ENCODE measurements at regions not wholly inside any gene's neighbourhood (a gene's known extent, or its start where the extent isn't known, plus 50 kb on each side); places are given as distances from the start of the nearest gene placed in this dataset.

DNA sequence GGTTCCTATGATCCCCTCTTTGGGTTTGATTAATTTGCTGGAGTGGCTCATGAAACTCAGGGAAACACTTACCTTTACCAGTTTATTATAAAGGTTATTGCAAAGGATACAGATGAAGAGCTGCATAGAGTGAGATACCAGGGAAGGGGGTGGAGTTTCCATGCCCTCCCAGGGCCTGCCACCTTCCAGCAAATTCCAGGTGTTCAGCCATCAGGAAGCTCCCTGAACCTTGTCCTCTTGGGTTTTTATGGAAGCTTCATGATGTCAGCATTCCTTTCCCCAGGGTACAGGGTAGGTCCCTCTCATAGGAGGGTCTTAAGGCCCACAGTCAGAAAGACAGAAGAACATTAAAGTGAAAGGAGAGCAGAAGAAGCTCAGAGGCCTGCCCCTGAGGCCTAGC, 123.9 kb upstream of the DCC start:
- Histone ChIP-seq H3K27me3 (ENCODE audit: low read depth) (no peaks in the 10 kb centered on the region), H3K4me1 (no peaks in the 10 kb centered on the region), H3K9me3 (no peaks in the 10 kb centered on the region), H3K36me3 (no peaks in the 10 kb centered on the region), H3K4me3 (no peak overlapping the region), H3K27ac (no peak overlapping the region)
- TF ChIP-seq, protein P1, sequence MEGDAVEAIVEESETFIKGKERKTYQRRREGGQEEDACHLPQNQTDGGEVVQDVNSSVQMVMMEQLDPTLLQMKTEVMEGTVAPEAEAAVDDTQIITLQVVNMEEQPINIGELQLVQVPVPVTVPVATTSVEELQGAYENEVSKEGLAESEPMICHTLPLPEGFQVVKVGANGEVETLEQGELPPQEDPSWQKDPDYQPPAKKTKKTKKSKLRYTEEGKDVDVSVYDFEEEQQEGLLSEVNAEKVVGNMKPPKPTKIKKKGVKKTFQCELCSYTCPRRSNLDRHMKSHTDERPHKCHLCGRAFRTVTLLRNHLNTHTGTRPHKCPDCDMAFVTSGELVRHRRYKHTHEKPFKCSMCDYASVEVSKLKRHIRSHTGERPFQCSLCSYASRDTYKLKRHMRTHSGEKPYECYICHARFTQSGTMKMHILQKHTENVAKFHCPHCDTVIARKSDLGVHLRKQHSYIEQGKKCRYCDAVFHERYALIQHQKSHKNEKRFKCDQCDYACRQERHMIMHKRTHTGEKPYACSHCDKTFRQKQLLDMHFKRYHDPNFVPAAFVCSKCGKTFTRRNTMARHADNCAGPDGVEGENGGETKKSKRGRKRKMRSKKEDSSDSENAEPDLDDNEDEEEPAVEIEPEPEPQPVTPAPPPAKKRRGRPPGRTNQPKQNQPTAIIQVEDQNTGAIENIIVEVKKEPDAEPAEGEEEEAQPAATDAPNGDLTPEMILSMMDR (IDR thresholded peaks at IDR 0.05) = no peak
- ATAC-seq (no peak), DNase-seq (no peak)
- intact Hi-C loops (cut with DNase I) = no loop called here

DNA sequence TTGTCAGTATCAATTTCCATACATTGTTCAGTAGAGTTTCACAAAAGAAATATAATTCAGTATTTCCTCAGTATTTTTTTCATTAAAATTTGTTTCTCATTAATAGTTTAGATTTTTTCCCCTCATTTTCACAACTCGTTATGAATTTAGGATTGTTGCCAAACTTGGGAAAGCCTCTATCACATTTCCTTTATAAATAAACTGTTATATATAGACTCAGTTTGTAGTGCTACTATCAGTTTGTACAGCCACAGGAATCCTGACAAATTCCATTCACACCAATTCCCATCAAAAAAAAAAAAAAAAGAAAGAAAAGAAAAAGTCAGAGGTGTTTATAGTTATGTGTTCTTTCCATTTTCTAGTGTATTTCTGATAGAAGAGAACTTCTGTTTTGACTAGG, 123.3 kb upstream of the DCC start:
- no peak overlapping the region for H3K4me3 ChIP-seq
- no peaks in the 10 kb centered on the region for H3K4me1 ChIP-seq
- ATAC-seq (no peak), DNase-seq (no peak)
- intact Hi-C loops (cut with DNase I) = no loop called here
- no peaks in the 10 kb centered on the region for H3K36me3 ChIP-seq
- TF ChIP-seq, protein P1 (IDR thresholded peaks at IDR 0.05) = no peak
- H3K27ac ChIP-seq = no peak overlapping the region
- H3K27me3 ChIP-seq (ENCODE audit: low read depth) = no peaks in the 10 kb centered on the region
- H3K9me3 ChIP-seq = no peaks in the 10 kb centered on the region

DNA sequence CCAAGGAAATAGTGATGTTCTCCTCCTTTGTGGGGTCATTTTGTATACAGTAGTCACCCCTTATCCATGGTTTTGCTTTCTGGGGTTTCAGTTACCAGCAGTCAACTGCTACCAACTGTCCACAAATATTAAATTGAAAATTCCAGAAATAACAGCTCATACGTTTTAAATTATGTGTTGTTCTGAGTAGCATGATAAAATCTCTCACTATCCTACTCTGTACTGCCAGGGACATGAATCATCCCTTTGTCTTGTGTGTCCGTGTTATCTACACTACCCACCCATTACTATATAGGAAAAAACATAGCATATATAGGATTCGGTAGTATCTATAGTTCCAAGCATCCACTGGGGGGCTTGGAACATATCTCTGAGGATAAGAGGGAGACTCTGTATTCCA, 120.9 kb upstream of the DCC start:
- TF ChIP-seq, protein P1 (IDR thresholded peaks at IDR 0.05) = no peak
- no peaks in the 10 kb centered on the region for H3K4me1 ChIP-seq
- no peaks in the 10 kb centered on the region for H3K9me3 ChIP-seq
- no peak overlapping the region for H3K4me3 ChIP-seq
- H3K36me3 ChIP-seq = no peaks in the 10 kb centered on the region
- intact Hi-C loops (cut with DNase I) = no loop called here
- DNase-seq = no peak
- H3K27me3 ChIP-seq (ENCODE audit: low read depth) = no peaks in the 10 kb centered on the region
- ATAC-seq = no peak
- no peak overlapping the region for H3K27ac ChIP-seq

DNA sequence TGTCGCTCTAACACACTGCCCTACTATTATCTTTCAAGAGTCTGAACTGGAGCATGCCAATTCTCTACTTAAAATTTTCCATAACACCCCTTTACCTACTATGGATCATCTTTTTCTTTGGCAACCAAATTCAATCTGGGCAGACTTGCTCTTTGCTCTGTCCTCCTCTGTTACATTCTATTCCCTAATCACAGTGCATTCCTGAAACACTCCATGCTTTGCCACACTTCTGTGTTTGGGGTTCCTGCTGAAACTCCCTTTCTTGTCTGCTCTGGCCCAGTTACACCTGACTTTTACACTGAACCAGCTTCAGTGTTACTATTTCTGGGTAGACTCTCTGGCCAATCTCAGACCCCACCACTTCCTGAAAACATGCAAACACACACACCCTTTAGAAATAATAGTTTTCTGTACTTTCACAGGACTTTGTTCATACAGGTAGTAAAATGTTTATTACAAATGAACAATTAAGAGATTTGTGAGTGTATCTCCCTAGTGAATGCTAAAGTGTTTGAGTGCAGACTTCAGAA, 119.9 kb upstream of the DCC start:
- Histone ChIP-seq H3K4me1 (no peaks in the 10 kb centered on the region), H3K9me3 (no peaks in the 10 kb centered on the region), H3K36me3 (no peaks in the 10 kb centered on the region), H3K4me3 (no peak overlapping the region), H3K27me3 (ENCODE audit: low read depth) (no peaks in the 10 kb centered on the region), H3K27ac (no peak overlapping the region)
- ATAC-seq = no peak
- intact Hi-C loops (cut with DNase I) = no loop called here
- no peak for DNase-seq
- TF ChIP-seq, protein P1 (IDR thresholded peaks at IDR 0.05) = no peak

DNA sequence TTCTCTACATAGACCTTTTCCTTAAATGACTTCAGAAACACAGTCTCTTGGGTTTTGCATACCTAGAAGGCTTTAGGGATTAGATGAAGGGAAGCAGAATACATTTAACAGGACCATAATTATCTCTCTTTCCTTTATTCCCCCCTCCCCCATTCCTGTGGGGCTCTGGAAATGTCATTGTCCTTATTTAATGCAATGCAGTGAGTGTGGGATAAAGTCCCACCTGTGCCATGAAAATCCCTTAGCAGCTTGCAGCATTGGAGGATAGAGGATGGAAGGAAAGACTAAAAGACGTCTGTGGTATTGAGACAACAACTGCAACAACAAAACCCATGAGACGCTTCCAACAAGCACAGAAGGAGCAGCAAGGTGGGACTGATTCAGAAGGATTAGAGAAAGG, 117.8 kb upstream of the DCC start:
- intact Hi-C loops (cut with DNase I) = no loop called here
- Histone ChIP-seq H3K27me3 (ENCODE audit: low read depth) (no peaks in the 10 kb centered on the region), H3K27ac (no peak overlapping the region), H3K36me3 (no peaks in the 10 kb centered on the region), H3K4me3 (no peak overlapping the region), H3K9me3 (no peaks in the 10 kb centered on the region), H3K4me1 (no peaks in the 10 kb centered on the region)
- DNase-seq = no peak
- no peak for ATAC-seq
- TF ChIP-seq, protein P1 (IDR thresholded peaks at IDR 0.05) = no peak

DNA sequence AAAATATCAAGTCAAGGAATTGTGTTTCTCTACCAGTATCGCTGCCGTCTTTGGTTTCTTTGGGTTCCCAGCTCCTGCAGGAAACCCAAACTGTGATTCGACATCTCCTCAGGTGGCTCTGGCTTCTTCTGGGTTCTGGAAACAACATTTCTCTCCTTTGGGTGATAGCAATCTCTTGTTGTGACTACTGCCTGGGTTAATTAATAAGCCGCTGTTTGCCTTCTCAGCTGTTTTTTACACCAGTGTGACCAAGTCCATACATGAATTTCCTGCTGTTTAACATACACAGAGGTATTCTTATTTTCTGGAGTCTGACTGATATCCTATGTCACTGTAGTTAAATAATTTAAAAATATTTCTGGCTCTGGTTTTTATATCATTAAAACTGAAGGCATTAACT, 112.5 kb upstream of the DCC start:
- no peaks in the 10 kb centered on the region for H3K9me3 ChIP-seq
- no peaks in the 10 kb centered on the region for H3K27me3 ChIP-seq (ENCODE audit: low read depth)
- ATAC-seq (no peak), DNase-seq (no peak)
- intact Hi-C loops (cut with DNase I) = no loop called here
- TF ChIP-seq, protein P1 (IDR thresholded peaks at IDR 0.05) = no peak
- H3K4me1 ChIP-seq = no peaks in the 10 kb centered on the region
- H3K36me3 ChIP-seq = no peaks in the 10 kb centered on the region
- no peak overlapping the region for H3K27ac ChIP-seq
- H3K4me3 ChIP-seq = no peak overlapping the region

All from lower lobe of right lung (tissue), 2 donors.